ENCODE measurements at regions not wholly inside any gene's neighbourhood (a gene's known extent, or its start where the extent isn't known, plus 50 kb on each side); places are given as distances from the start of the nearest gene placed in this dataset.
"Not testable (repeated sequence)": the region's sequence is repeated elsewhere in the genome, so short reads cannot be mapped to it uniquely, and the experiment has no call there.

- no peak for TF ChIP-seq CTCF (IDR thresholded peaks at IDR 0.05; ENCODE audit: insufficient read depth, low read depth, low read length)
- DNase-seq (ENCODE audit: low read depth) = no peak
- no peak overlapping the region for H3K4me3 ChIP-seq (ENCODE audit: low read depth, low read length)
These were observed 126.4 kb upstream of the MDFIC start for GRCh38 chr7:114795475-114795874.

- DNase-seq (ENCODE audit: low read depth) = no peak
- H3K4me3 ChIP-seq (ENCODE audit: low read depth, low read length) = no peak overlapping the region
- TF ChIP-seq CTCF (IDR thresholded peaks at IDR 0.05; ENCODE audit: insufficient read depth, low read depth, low read length) = no peak
These were observed 122.3 kb upstream of the MDFIC start for GRCh38 chr7:114799628-114800028.

GRCh38 chr7:114802632-114803031 is 119.3 kb upstream of the MDFIC start:
- no peak for DNase-seq (ENCODE audit: low read depth)
- no peak overlapping the region for H3K4me3 ChIP-seq (ENCODE audit: low read depth, low read length)
- TF ChIP-seq CTCF (IDR thresholded peaks at IDR 0.05; ENCODE audit: insufficient read depth, low read depth, low read length) = no peak

- no peak for TF ChIP-seq CTCF (IDR thresholded peaks at IDR 0.05; ENCODE audit: insufficient read depth, low read depth, low read length)
- DNase-seq (ENCODE audit: low read depth) = peak; percentile 72
- H3K4me3 ChIP-seq (ENCODE audit: low read depth, low read length) = no peak overlapping the region
These were observed 115.2 kb upstream of the MDFIC start for GRCh38 chr7:114806590-114807162.

- no peak overlapping the region for H3K4me3 ChIP-seq (ENCODE audit: low read depth, low read length)
- no peak for TF ChIP-seq CTCF (IDR thresholded peaks at IDR 0.05; ENCODE audit: insufficient read depth, low read depth, low read length)
- DNase-seq (ENCODE audit: low read depth) = no peak
These were observed 109.3 kb upstream of the MDFIC start for GRCh38 chr7:114812570-114812969.

GRCh38 chr7:114813624-114814023 is 108.3 kb upstream of the MDFIC start:
- no peak for DNase-seq (ENCODE audit: low read depth)
- no peak overlapping the region for H3K4me3 ChIP-seq (ENCODE audit: low read depth, low read length)
- no peak for TF ChIP-seq CTCF (IDR thresholded peaks at IDR 0.05; ENCODE audit: insufficient read depth, low read depth, low read length)

GRCh38 chr7:114817036-114817435 is 104.9 kb upstream of the MDFIC start:
- H3K4me3 ChIP-seq (ENCODE audit: low read depth, low read length) = not testable (repeated sequence)

More at GRCh38 chr7:114817036-114817435, 104.9 kb upstream of the MDFIC start:
- DNase-seq (ENCODE audit: low read depth) = not testable (repeated sequence)
